22Rv1 (cell line): ENCODE measurements at regions not wholly inside any gene's neighbourhood (a gene's known extent, or its start where the extent isn't known, plus 50 kb on each side); places are given as distances from the start of the nearest gene placed in this dataset.

ENCODE experiments used
- ZFX ChIP-seq: fragments of 450-650 bp; IDR thresholded peaks from 2 replicates; pipeline ENCODE4 v1.6.1; 2017; ENCODE audit warnings: antibody characterized with exemption, borderline replicate concordance
- TF ChIP-seq, protein P1 (sequence below): fragments of 450-650 bp; IDR thresholded peaks from 2 replicates; pipeline ENCODE4 v1.5.1; 2017; ENCODE audit warnings: mild to moderate bottlenecking

DNA sequence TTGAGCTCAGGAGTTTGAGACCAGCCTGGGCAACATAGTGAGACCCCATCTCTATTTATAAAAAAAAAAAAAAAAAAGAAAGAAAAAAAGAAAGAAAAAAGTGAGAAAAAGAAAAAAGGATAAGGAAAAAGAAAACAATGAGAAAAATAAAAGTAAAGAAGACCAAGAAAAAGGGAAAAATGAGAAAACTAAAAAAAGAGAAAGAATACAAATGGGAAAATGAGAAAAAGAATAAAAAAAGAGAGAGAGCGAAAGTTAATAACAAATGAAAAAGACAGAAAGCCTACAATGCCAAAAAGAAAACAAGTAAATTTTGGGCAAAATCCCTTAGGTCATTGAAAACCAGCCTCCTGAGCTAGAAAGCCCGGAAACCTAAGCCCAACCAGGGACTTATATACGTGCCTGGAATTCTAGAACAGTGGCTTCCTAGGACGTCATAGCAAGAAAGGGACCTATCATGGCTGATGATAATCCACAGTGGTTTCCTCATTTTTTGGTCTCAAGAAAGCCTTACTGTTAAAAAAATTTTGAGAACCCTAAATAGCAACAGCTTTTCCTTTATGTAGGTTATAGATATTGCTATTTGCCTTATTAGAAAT lies 131.7 kb upstream of the CLINT1 start:
- TF ChIP-seq, protein P1, sequence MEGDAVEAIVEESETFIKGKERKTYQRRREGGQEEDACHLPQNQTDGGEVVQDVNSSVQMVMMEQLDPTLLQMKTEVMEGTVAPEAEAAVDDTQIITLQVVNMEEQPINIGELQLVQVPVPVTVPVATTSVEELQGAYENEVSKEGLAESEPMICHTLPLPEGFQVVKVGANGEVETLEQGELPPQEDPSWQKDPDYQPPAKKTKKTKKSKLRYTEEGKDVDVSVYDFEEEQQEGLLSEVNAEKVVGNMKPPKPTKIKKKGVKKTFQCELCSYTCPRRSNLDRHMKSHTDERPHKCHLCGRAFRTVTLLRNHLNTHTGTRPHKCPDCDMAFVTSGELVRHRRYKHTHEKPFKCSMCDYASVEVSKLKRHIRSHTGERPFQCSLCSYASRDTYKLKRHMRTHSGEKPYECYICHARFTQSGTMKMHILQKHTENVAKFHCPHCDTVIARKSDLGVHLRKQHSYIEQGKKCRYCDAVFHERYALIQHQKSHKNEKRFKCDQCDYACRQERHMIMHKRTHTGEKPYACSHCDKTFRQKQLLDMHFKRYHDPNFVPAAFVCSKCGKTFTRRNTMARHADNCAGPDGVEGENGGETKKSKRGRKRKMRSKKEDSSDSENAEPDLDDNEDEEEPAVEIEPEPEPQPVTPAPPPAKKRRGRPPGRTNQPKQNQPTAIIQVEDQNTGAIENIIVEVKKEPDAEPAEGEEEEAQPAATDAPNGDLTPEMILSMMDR: no peak
- no peak for TF ChIP-seq ZFX
